ENCODE measurements at regions not wholly inside any gene's neighbourhood (a gene's known extent, or its start where the extent isn't known, plus 50 kb on each side); places are given as distances from the start of the nearest gene placed in this dataset.
A peak's percentile ranks its signal among the peaks of the same experiment; 100 is the strongest.

GRCh38 chr2:189274361-189274760, 94.8 kb upstream of the COL5A2 start:
- CTCF ChIA-PET: interaction anchor here (0.8 to 1.4 kb wide), 2 partner anchors 13 to 131 kb away, joined by 3 to 4 read pairs; no protein-coding TSS in a partner anchor

DNA sequence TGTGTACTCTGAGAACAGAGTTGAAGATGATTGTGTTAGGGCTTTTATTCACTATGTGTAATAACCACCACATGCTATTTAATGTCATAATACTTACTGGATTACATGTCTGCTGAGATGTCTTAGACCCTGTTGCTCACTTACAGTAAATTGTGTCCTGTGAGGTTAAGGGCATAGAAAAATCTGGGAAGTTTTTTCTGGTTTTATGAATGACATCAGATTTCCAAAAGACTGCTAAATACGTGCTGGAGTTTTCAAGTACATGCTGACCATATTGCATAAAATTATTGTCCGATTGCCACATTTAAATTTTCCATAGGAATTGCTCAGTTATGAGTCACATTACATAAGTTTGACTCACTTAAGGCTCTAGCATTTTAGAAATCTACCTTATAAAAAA, 96.7 kb upstream of the COL5A2 start:
- no peaks in the 10 kb centered on the region for H3K27me3 Mint-ChIP-seq (ENCODE audit: low read depth)
- CTCF ChIA-PET: interaction anchor here (1.0 kb wide), 1 partner anchor 10 kb away, joined by 4 read pairs; no protein-coding TSS in a partner anchor
- H3K27ac Mint-ChIP-seq: peak overlapping the region; percentile 75
- intact Hi-C loops (cut with micrococcal nuclease): no loop called here
- peaks cover 11% of the 10 kb centered on the region for H3K9me3 Mint-ChIP-seq
- H3K4me1 Mint-ChIP-seq (ENCODE audit: low read depth): peaks cover 12% of the 10 kb centered on the region
- no peak for DNase-seq
- H3K4me3 Mint-ChIP-seq: no peak overlapping the region
- H3K36me3 Mint-ChIP-seq (ENCODE audit: low read depth): peaks cover 2% of the 10 kb centered on the region

More at GRCh38 chr2:189274361-189274760, 94.8 kb upstream of the COL5A2 start:
- no peak overlapping the region for H3K4me3 Mint-ChIP-seq
- peaks cover 3% of the 10 kb centered on the region for H3K36me3 Mint-ChIP-seq (ENCODE audit: low read depth)
- peak overlapping the region; percentile 17 for H3K27ac Mint-ChIP-seq
- no peaks in the 10 kb centered on the region for H3K27me3 Mint-ChIP-seq (ENCODE audit: low read depth)
- no peak for DNase-seq
- intact Hi-C loops (cut with micrococcal nuclease): no loop called here
- H3K4me1 Mint-ChIP-seq (ENCODE audit: low read depth): peaks cover 12% of the 10 kb centered on the region
- peaks cover 23% of the 10 kb centered on the region for H3K9me3 Mint-ChIP-seq

DNA sequence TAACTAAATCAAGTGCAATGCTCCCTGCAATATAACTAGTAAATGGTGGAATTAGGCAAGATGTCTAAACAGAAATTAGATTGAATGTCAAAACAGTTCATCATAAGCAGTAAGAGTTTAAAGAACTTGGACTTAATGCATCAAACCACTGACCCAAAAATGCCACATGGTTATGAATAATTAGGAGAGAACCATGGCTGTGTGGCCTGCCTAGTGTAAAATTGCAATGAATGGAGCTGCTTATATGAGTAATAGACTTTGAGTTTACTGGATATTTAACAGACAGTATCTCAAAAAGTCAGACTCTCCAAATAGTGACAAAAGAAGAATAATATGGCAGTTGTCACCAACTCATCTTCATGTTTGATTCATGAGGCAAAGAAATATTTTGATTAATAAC, 101.6 kb upstream of the COL5A2 start:
- CTCF ChIA-PET: no interaction called here
- Mint-ChIP-seq H3K36me3 (ENCODE audit: low read depth) (no peaks in the 10 kb centered on the region), H3K27ac (no peak overlapping the region), H3K4me3 (no peak overlapping the region), H3K9me3 (no peaks in the 10 kb centered on the region), H3K4me1 (ENCODE audit: low read depth) (peaks cover 28% of the 10 kb centered on the region), H3K27me3 (ENCODE audit: low read depth) (no peaks in the 10 kb centered on the region)
- no peak for DNase-seq
- intact Hi-C loops (cut with micrococcal nuclease): no loop called here

DNA sequence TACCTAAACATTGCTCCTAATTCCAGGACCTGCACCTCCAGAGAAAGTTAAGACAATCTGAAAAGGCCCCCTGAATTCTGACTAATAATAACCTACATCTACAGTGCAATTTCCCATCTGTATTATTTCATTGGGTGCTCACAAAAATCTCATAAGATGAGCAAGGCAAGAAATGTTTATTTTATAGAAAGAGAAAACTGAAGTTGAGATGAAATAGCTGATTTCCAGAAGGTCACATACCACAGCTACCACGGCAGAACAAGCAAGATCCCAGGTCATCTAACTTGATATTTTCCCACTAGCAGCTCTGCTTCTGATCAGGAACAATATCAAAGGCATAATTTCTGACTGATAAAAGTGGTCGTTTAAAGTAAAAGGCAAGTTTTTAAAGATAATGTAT, 105.8 kb upstream of the COL5A2 start:
- H3K4me3 Mint-ChIP-seq: no peak overlapping the region
- CTCF ChIA-PET: interaction anchor here (0.9 to 3.3 kb wide), 7 partner anchors 9 to 191 kb away, joined by 3 to 17 read pairs (median 4); no protein-coding TSS in a partner anchor
- peaks cover 5% of the 10 kb centered on the region for H3K9me3 Mint-ChIP-seq
- H3K27ac Mint-ChIP-seq: peak overlapping the region; percentile 90
- peaks cover 4% of the 10 kb centered on the region for H3K36me3 Mint-ChIP-seq (ENCODE audit: low read depth)
- DNase-seq: no peak
- no peaks in the 10 kb centered on the region for H3K27me3 Mint-ChIP-seq (ENCODE audit: low read depth)
- intact Hi-C loops (cut with micrococcal nuclease): loop anchor here (5.0 kb wide), 1 partner anchor 497 kb away; the partner anchor contains the start of genes ORMDL1 and PMS1
- peaks cover 49% of the 10 kb centered on the region for H3K4me1 Mint-ChIP-seq (ENCODE audit: low read depth)

DNA sequence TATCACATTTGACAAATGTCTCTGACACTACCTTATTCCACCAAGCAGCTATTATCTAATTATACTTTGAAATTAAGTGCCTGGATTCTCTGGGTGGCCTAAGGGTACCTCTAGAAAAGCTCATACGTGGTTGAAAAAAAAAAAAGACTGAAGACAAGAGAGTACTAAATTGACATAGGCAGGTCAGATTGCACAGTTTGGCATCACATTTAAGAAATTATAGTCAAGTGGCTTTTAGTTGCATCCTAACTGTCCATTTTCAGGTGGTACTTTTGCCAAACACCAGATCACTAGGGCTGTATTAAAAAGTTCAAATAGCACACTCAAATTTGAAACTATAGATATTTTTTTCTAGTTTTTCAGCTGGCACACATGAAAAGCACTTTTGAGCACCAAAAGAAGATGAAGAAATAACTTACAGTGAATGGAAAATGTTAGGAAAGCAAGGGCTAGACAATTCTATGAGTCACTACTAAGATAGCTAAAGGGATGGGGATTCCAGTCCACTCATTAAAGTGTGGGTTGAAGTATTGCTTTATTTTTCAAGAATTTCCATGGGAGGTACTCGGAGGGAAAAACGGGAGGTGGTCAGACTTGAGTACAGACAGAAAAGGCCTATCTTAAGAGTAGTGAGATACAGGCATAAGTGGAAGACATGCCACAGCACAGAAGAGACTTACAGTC, 106.5 kb upstream of the COL5A2 start:
- peak overlapping the region; percentile 90 for H3K27ac Mint-ChIP-seq

GRCh38 chr2:189287363-189287762, 107.8 kb upstream of the COL5A2 start:
- Mint-ChIP-seq H3K4me1 (ENCODE audit: low read depth) (peaks cover 63% of the 10 kb centered on the region), H3K27ac (peak overlapping the region; percentile 80), H3K27me3 (ENCODE audit: low read depth) (no peaks in the 10 kb centered on the region), H3K9me3 (peaks cover 7% of the 10 kb centered on the region), H3K36me3 (ENCODE audit: low read depth) (peaks cover 5% of the 10 kb centered on the region), H3K4me3 (no peak overlapping the region)
- DNase-seq: no peak
- CTCF ChIA-PET: interaction anchor here (0.6 to 3.3 kb wide), 15 partner anchors 9 to 764 kb away, joined by 3 to 30 read pairs (median 4); no protein-coding TSS in a partner anchor
- intact Hi-C loops (cut with micrococcal nuclease): loop anchor here (2.0 to 5.0 kb wide), 2 partner anchors 27 to 495 kb away; partner anchors contain the start of genes ORMDL1 and PMS1

More for the DNA sequence above, 106.5 kb upstream of the COL5A2 start:
- no peak overlapping the region for H3K4me3 Mint-ChIP-seq
- H3K9me3 Mint-ChIP-seq: peaks cover 7% of the 10 kb centered on the region
- CTCF ChIA-PET: interaction anchor here (0.8 to 3.3 kb wide), 9 partner anchors 10 to 192 kb away, joined by 3 to 17 read pairs (median 4); no protein-coding TSS in a partner anchor
- peaks cover 51% of the 10 kb centered on the region for H3K4me1 Mint-ChIP-seq (ENCODE audit: low read depth)
- DNase-seq: no peak
- peaks cover 5% of the 10 kb centered on the region for H3K36me3 Mint-ChIP-seq (ENCODE audit: low read depth)
- intact Hi-C loops (cut with micrococcal nuclease): loop anchor here (2.0 to 5.0 kb wide), 2 partner anchors 25 to 496 kb away; partner anchors contain the start of genes ORMDL1 and PMS1
- H3K27me3 Mint-ChIP-seq (ENCODE audit: low read depth): no peaks in the 10 kb centered on the region

GRCh38 chr2:189287982-189288521, 108.5 kb upstream of the COL5A2 start:
- Mint-ChIP-seq H3K36me3 (ENCODE audit: low read depth) (peaks cover 5% of the 10 kb centered on the region), H3K27me3 (ENCODE audit: low read depth) (no peaks in the 10 kb centered on the region), H3K4me1 (ENCODE audit: low read depth) (peaks cover 66% of the 10 kb centered on the region), H3K27ac (peak overlapping the region; percentile 80), H3K4me3 (no peak overlapping the region), H3K9me3 (peaks cover 10% of the 10 kb centered on the region)
- no peak for DNase-seq
- CTCF ChIA-PET: interaction anchor here (0.6 to 3.3 kb wide), 16 partner anchors 9 to 765 kb away, joined by 3 to 30 read pairs (median 4); no protein-coding TSS in a partner anchor
- intact Hi-C loops (cut with micrococcal nuclease): loop anchor here (1.0 to 5.0 kb wide), 11 partner anchors 27 to 1701 kb away; partner anchors contain the start of genes ORMDL1, PMS1 and WDR75

DNA sequence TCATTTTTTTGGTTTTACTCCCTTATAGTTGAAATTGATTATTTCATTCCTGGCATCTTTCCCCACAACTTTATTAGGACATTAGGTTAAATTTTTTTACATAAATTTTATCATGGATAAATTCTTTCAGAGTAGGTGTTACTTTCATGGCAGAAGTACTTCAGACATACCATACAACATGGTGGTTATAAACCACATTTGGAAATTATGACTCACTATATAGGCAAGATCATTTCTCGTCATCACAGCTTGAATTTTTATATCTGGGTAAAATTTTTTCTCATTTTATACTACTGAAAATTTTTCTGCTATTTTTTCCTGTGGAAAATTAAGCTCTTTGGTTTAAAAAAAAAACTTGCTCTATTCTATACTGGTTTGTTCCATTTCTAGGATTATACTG, 111.9 kb upstream of the COL5A2 start:
- DNase-seq: no peak
- peaks cover 61% of the 10 kb centered on the region for H3K4me1 Mint-ChIP-seq (ENCODE audit: low read depth)
- no peaks in the 10 kb centered on the region for H3K27me3 Mint-ChIP-seq (ENCODE audit: low read depth)
- peaks cover 5% of the 10 kb centered on the region for H3K36me3 Mint-ChIP-seq (ENCODE audit: low read depth)
- intact Hi-C loops (cut with micrococcal nuclease): loop anchor here (1.0 to 2.0 kb wide), 2 partner anchors 13 to 313 kb away; no protein-coding TSS in a partner anchor
- H3K27ac Mint-ChIP-seq: peak overlapping the region; percentile 81
- H3K4me3 Mint-ChIP-seq: no peak overlapping the region
- CTCF ChIA-PET: interaction anchor here (1.0 to 1.3 kb wide), 2 partner anchors 148 to 149 kb away, joined by 3 to 8 read pairs; no protein-coding TSS in a partner anchor
- peaks cover 10% of the 10 kb centered on the region for H3K9me3 Mint-ChIP-seq

DNA sequence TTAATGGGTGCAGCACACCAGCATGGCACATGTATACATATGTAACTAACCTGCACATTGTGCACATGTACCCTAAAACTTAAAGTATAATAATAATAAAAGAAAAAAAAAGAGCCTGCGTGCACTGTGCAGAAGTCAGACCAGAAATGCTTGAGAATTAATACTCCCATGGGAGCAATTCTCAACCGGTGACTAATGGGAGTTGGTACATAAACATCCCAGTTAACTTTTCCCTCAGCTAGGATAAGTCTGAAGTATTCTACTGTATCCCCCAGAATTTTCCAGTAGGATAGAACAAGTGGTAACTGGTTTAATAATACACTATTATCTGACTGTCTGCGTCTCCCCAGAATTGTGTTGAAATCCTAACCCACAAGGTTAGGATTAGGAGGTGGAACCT, 113.6 kb upstream of the COL5A2 start:
- no peaks in the 10 kb centered on the region for H3K27me3 Mint-ChIP-seq (ENCODE audit: low read depth)
- H3K4me1 Mint-ChIP-seq (ENCODE audit: low read depth): peaks cover 62% of the 10 kb centered on the region
- CTCF ChIA-PET: interaction anchor here (1.4 kb wide), 1 partner anchor 152 kb away, joined by 3 read pairs; no protein-coding TSS in a partner anchor

GRCh38 chr2:189297446-189297845, 117.9 kb upstream of the COL5A2 start:
- peak overlapping the region; percentile 83 for H3K27ac Mint-ChIP-seq
- no peaks in the 10 kb centered on the region for H3K27me3 Mint-ChIP-seq (ENCODE audit: low read depth)
- intact Hi-C loops (cut with micrococcal nuclease): loop anchor here (1.0 kb wide), 1 partner anchor 42 kb away; no protein-coding TSS in a partner anchor
- DNase-seq: no peak
- H3K4me1 Mint-ChIP-seq (ENCODE audit: low read depth): peaks cover 76% of the 10 kb centered on the region
- no peaks in the 10 kb centered on the region for H3K36me3 Mint-ChIP-seq (ENCODE audit: low read depth)
- CTCF ChIA-PET: interaction anchor here (1.3 kb wide), 1 partner anchor 10 kb away, joined by 7 read pairs; no protein-coding TSS in a partner anchor
- H3K9me3 Mint-ChIP-seq: peaks cover 3% of the 10 kb centered on the region
- H3K4me3 Mint-ChIP-seq: no peak overlapping the region

More for the DNA sequence above, 113.6 kb upstream of the COL5A2 start:
- intact Hi-C loops (cut with micrococcal nuclease): no loop called here
- Mint-ChIP-seq H3K9me3 (peaks cover 10% of the 10 kb centered on the region), H3K36me3 (ENCODE audit: low read depth) (peaks cover 5% of the 10 kb centered on the region), H3K27ac (no peak overlapping the region), H3K4me3 (no peak overlapping the region)
- DNase-seq: no peak

DNA sequence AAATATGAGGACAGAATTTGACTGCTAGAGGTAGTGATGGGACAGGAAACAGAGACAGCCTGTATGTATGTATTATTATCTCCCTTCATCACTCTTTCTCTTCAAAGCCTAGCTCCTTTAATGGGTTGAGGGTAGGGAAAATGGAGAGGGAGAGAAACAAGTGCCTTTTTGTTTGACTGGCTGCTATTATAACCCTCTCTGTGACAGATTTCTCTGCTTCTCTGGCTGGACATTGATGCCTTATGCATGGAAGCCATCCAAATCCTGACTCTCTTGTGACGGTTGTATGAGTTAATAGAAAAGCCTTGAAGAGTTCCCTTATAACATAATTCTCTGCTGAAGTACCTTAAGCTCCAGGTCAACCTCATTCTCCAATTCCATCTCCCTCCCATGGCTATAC, 118.5 kb upstream of the COL5A2 start:
- CTCF ChIA-PET: interaction anchor here (1.2 kb wide), 1 partner anchor 11 kb away, joined by 3 read pairs; no protein-coding TSS in a partner anchor
- H3K27ac Mint-ChIP-seq: peak overlapping the region; percentile 83
- no peak overlapping the region for H3K4me3 Mint-ChIP-seq
- H3K36me3 Mint-ChIP-seq (ENCODE audit: low read depth): no peaks in the 10 kb centered on the region
- intact Hi-C loops (cut with micrococcal nuclease): no loop called here
- DNase-seq: no peak
- H3K4me1 Mint-ChIP-seq (ENCODE audit: low read depth): peaks cover 76% of the 10 kb centered on the region
- H3K27me3 Mint-ChIP-seq (ENCODE audit: low read depth): no peaks in the 10 kb centered on the region
- H3K9me3 Mint-ChIP-seq: no peaks in the 10 kb centered on the region

DNA sequence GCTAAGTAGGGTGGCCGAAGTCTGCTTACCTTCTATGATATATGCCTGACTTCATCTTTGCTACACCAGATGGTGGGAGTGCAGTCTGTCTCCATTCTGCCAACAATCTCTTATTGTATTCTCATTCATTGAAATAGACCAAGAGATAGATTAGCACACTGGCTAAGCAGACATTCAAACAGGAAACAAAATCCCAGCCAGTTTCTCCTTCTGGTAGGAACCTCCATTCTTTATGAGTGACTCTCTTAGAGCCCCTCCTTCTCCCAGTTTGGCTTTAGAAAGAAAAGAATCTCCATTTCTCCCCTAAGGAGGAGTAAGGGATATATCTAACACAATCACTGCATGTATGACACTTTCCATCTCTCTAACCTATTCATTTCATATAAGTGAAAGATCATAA, 118.9 kb upstream of the COL5A2 start:
- CTCF ChIA-PET: interaction anchor here (1.2 kb wide), 1 partner anchor 11 kb away, joined by 3 read pairs; no protein-coding TSS in a partner anchor
- H3K4me3 Mint-ChIP-seq: no peak overlapping the region
- intact Hi-C loops (cut with micrococcal nuclease): no loop called here

More for the DNA sequence above, 118.9 kb upstream of the COL5A2 start:
- Mint-ChIP-seq H3K4me1 (ENCODE audit: low read depth) (peaks cover 78% of the 10 kb centered on the region), H3K27me3 (ENCODE audit: low read depth) (no peaks in the 10 kb centered on the region), H3K9me3 (no peaks in the 10 kb centered on the region), H3K27ac (peak overlapping the region; percentile 83), H3K36me3 (ENCODE audit: low read depth) (no peaks in the 10 kb centered on the region)
- no peak for DNase-seq

Data from activated naive CD4-positive, alpha-beta T cell treated with anti-CD3 and anti-CD28 coated beads for 36 hours (primary cell).